C4-2B (cell line): ENCODE measurements at regions not wholly inside any gene's neighbourhood (a gene's known extent, or its start where the extent isn't known, plus 50 kb on each side); places are given as distances from the start of the nearest gene placed in this dataset.

ENCODE experiments used
- CTCF ChIP-seq: fragments of 450-650 bp; conservative IDR thresholded peaks from 2 replicates; pipeline ENCODE4 v1.5.1; 2017; ENCODE audit warnings: mild to moderate bottlenecking
- ZFX ChIP-seq: fragments of 450-650 bp; IDR thresholded peaks from 2 replicates; pipeline ENCODE4 v1.6.1; 2017

GRCh38 chr16:86986136-86986535 lies 331.1 kb downstream of the C16orf95 start:
- TF ChIP-seq CTCF = no peak
- no peak for TF ChIP-seq ZFX
